HG02840 (cell line): ENCODE measurements at regions not wholly inside any gene's neighbourhood (a gene's known extent, or its start where the extent isn't known, plus 50 kb on each side); places are given as distances from the start of the nearest gene placed in this dataset.
"Not testable (repeated sequence)": the region's sequence is repeated elsewhere in the genome, so short reads cannot be mapped to it uniquely, and the experiment has no call there.

Source experiments
- ATAC-seq: cut with Tn5 transposase; IDR thresholded peaks from one replicate; pipeline ENCODE4 v1.9.1; 2021; ENCODE audit warnings: mild to moderate bottlenecking, moderate library complexity, moderate number of reproducible peaks; ENCODE audit not compliant: unreplicated experiment, low FRiP score

GRCh38 chr15:96041982-96042733, 288.3 kb upstream of the NR2F2 start:
- no peak for ATAC-seq

- no peak for ATAC-seq
These were observed 287.7 kb upstream of the NR2F2 start for GRCh38 chr15:96042734-96043224.

- ATAC-seq = no peak
These were observed 286.8 kb upstream of the NR2F2 start for GRCh38 chr15:96043591-96044171.

- no peak for ATAC-seq
These were observed 283.8 kb upstream of the NR2F2 start for GRCh38 chr15:96046620-96047240.

GRCh38 chr15:96047255-96047931, 283.1 kb upstream of the NR2F2 start:
- ATAC-seq = no peak

- ATAC-seq = no peak
These were observed 281.2 kb upstream of the NR2F2 start for GRCh38 chr15:96049323-96049722.

- ATAC-seq = no peak
These were observed 280.7 kb upstream of the NR2F2 start for GRCh38 chr15:96049766-96050165.

GRCh38 chr15:96051598-96051997, 278.9 kb upstream of the NR2F2 start:
- ATAC-seq = no peak

- ATAC-seq = no peak
These were observed 278.3 kb upstream of the NR2F2 start for GRCh38 chr15:96052154-96052553.

- no peak for ATAC-seq
These were observed 277.9 kb upstream of the NR2F2 start for GRCh38 chr15:96052572-96053030.

- no peak for ATAC-seq
These were observed 277.3 kb upstream of the NR2F2 start for GRCh38 chr15:96053031-96053780.

GRCh38 chr15:96053781-96054428, 276.6 kb upstream of the NR2F2 start:
- no peak for ATAC-seq

GRCh38 chr15:96054621-96055020, 275.9 kb upstream of the NR2F2 start:
- no peak for ATAC-seq

GRCh38 chr15:96058103-96058851, 272.2 kb upstream of the NR2F2 start:
- ATAC-seq = peak; percentile 71

GRCh38 chr15:96058852-96059103, 271.7 kb upstream of the NR2F2 start:
- not testable (repeated sequence) for ATAC-seq

- not testable (repeated sequence) for ATAC-seq
These were observed 269.9 kb upstream of the NR2F2 start for GRCh38 chr15:96060591-96060990.

- no peak for ATAC-seq
These were observed 266.1 kb upstream of the NR2F2 start for GRCh38 chr15:96064351-96064756.

- ATAC-seq = no peak
These were observed 264.4 kb upstream of the NR2F2 start for GRCh38 chr15:96066126-96066525.

- no peak for ATAC-seq
These were observed 263.5 kb upstream of the NR2F2 start for GRCh38 chr15:96066852-96067495.
